DMS53 treated with DMSO at 0.1 percent for 48 hours (cell line): ENCODE measurements at regions not wholly inside any gene's neighbourhood (a gene's known extent, or its start where the extent isn't known, plus 50 kb on each side); places are given as distances from the start of the nearest gene placed in this dataset.

Experiments
- DNase-seq: peaks from one replicate; lab custom pipeline; 2025; ENCODE audit not compliant: unreplicated experiment; lab: John Stamatoyannopoulos, UW

GRCh38 chr1:79694241-79694640, 687.7 kb upstream of the ADGRL4 start:
- no peak for DNase-seq

DNA sequence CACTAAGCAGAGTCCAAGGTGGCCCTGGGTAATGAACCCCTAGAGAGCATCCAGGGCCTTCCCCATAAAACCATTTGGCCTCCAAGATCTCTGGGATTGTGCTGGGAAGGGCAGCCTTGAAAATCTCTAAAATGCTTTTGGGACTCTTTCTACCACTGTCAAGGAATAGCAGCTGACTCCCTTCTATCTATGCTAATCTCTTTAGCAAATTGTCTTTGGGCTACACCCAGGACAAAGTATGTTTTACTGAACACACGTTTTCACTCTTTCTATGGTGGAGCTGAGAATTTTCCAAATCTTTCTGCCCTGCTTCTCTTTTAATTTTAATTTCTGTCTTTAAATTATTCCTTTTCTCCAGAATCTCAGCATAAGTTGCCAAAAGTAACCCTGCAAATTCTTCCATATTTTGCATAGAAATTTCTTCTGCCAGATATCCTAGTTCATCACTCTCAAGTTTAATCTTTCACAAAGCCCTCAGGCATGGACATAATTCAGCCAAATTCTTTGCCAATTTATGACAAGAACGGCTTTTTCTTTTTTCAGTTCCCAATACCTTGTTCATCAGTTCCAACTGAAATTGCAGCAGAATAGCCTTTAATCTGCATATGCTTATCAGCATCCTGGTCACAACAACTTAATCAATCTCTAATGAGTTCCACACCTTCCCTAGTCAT, 687.0 kb upstream of the ADGRL4 start:
- no peak for DNase-seq

DNA sequence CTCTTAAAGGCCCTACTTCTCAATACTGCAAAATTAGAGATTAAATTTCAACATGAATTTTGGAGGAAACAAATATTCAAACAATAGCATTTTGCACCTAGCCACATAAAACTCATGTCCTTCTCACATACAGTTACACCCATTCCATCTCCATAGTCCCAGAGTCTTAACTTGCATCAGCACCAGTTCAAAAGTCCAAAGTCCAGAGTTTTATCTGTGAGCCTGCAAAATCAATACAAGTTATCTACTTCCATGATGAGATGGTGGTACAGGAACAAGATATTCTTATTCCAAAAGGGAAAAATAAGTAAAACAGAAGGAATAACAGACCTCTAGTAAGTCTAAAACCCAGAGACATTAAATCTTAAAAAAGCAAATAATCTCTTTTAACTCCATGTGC, 686.0 kb upstream of the ADGRL4 start:
- DNase-seq: no peak

DNA sequence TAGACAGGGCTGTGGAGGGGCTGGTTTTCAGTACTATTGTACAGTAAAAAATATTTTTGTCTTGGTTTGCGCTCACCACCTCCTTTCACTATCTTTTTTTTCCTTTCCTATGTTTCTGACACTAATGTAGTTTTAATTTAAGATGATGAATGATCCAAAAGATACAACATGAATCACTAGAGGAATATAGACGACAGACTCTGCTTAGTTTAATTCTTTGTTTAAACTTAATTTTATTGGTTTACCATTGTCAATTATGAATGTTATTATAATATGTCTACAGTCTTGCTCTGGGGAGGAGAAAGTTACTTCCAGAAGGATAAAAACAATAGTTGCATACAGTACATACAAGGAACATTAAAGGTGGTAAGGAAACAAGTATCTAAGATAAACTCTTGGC, 682.4 kb upstream of the ADGRL4 start:
- no peak for DNase-seq

- no peak for DNase-seq
These were observed 676.9 kb upstream of the ADGRL4 start for GRCh38 chr1:79683420-79683819.

- no peak for DNase-seq
These were observed 675.9 kb upstream of the ADGRL4 start for GRCh38 chr1:79682478-79682877.

GRCh38 chr1:79681382-79681781, 674.9 kb upstream of the ADGRL4 start:
- DNase-seq: no peak

GRCh38 chr1:79679916-79680315, 673.4 kb upstream of the ADGRL4 start:
- DNase-seq: no peak

DNA sequence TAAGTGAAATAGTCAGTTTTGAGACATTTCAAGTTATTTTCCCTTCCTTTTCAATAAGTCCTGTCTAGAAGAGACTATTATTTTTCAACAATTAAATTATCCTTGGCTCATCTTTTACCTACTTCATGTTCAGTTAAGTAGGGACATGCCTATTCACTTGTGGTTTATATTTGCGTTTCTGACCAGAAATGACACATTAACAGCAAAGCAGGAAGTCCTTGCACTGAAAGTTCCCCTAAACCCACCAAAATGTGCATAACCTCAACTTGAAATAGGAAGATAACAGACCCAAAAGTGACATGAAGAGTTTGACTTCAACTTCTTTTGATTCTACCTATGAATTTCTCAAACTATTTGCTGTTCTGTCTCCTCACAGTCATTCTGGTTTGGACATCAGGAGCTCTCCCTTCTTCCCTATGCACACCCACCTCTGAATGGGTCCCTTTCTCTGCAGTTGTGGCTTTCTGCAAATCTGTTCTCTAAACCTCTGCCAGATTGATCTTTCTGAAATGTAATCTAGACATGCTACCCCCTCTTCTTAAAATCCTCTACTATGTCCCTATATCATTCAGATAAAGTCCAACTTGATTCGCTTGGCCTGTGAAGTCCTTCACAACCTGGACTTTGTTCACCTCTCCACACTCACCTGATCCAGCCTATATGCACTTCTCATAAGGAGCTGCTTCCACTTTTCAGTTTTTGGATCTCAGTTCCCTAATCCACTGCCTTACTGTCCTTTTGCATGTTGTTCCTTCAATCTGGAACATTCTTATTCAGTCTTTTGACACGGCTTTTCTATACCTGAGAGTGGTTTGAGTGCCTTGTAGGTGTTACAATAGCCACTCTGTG, 661.5 kb upstream of the ADGRL4 start:
- no peak for DNase-seq

GRCh38 chr1:79667166-79667565, 660.6 kb upstream of the ADGRL4 start:
- no peak for DNase-seq

GRCh38 chr1:79663916-79664315, 657.4 kb upstream of the ADGRL4 start:
- no peak for DNase-seq

DNA sequence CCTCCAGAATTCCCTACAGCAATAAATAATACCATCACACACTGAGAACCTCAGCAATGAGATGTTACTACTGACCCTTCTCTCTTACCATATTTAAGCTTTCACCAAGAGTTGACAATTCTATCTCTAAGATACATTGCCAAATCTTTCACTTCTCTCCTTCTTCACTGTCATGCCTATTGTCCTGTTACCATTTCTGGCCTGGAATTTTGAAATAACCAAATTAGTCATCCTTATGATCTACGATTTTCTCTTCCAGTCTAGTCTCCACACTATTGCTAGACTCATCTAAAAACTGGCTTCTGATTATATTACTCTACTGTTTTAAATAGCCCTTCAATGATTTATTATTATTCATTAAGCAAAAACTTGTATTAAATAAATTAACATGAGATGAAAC, 656.1 kb upstream of the ADGRL4 start:
- no peak for DNase-seq

DNA sequence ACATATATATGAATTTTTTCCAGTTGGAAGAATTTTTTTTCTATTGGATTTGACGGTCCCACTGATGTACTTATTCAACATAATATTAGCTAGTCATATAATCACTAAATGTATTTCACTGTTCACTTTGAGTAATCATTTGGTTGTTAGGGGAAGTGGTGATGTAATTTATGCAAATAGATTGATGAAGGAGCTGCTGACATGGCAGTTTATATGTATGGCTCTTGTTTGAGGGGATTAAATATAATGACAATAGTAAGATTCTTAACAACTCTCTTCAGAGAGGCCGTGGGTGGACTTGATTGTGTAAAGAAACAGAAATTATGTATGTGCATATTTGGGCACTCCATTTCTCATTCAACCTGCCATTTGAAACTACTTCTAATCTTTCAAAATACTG, 653.6 kb upstream of the ADGRL4 start:
- no peak for DNase-seq

DNA sequence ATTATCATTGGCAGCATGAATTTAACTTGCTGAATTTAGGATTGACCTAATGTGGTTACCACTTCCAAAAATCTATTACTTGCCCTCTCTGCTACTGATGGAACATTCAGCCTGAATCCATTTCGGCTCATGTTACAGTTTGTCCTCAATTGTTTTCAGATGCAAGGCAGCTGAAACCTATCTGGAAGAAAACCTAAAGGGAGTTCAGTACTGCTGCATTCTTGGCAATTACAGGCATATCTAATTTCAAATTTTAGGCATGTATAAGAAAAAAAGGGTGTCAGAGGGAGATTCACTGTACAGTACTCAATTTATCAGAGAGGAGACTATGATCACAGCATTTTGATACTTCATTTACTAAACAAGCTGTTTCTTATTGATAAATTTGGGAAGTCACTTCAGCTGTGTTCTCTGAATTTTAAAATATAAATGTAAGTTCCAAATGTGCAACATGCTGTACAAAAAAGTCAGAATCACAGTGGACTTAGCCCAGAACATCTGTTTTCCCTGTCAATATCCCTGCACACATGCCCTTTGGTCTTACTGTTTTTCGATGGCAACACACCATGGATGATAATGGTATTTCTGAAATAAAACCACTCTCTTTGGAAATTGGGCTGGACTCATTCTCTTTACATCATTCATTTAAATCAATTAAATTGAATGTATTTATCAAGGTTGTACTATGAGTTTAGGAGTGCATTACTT, 651.6 kb upstream of the ADGRL4 start:
- DNase-seq: no peak

DNA sequence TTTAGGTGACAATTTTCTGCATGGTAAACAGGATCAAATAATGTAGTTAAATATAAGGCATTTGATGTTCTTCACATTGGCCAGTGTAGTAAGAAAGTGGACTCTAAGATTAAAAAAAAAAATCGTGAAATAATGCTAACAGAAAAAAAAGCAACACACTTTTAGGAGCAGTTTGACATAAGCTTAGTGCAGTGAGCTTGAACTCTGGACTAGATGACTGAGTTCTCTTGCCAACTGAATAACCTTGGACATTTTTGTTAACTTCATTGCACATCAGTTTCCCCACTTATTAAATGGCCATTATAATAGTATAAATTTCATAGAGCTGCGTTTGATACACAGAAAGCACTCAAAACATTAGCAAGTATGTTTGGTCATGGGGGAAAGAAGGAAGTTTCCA, 649.3 kb upstream of the ADGRL4 start:
- DNase-seq: no peak

DNA sequence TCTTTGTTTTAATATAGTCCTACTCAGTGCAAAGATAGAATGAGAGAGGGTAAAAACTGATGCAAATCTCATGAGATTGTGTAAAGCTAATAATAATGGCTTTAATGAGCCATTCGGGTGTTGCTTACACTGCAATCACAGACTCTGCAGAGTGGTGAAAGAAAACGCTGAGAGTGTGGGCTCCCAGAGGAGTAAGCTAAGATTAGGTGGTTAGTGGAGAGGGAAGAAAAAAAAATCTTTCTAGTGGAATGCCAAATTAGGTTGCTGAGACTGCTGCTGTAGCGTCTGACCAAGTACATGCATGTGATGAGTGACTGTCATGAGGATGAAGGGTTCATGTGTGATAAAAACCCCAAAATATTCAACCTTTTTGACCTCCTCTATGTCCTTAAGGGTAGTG, 645.9 kb upstream of the ADGRL4 start:
- DNase-seq: no peak

DNA sequence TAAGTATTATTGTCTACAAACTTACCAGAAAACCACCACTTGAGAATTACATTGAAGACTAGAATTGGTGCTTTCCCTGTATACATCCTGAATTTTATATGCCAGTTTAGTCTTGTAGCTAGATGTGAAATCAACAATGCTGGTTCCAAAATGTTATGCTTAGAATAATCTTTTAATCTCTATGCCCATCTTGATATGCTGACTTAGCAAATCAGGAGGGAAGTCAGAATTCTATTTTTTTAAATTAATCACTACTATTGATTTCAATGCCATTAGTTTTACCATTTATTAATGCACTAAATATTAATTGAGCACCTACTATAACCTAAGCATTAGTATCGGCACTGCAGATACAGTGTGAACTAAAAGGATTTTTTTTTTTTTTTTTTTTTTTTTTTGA, 641.6 kb upstream of the ADGRL4 start:
- no peak for DNase-seq

GRCh38 chr1:79646880-79647279, 640.4 kb upstream of the ADGRL4 start:
- no peak for DNase-seq

DNA sequence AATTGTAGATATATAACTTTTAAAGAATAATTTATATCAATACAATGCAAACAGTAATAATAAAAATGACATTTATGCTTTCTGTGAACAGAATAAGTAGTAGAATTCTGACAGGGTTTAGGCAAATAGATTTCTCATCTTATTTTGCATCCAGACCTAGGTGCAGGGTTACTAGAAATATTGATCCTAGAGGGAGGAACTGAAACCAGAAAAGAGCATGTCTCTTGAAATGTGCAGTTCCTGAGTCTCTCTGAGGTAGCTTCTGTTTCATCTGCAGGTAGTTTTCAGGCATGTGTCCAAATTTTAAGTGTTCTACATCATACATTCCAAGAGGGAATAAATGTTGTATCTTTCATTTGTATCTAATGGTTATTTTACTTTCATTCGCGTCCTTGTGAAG, 631.9 kb upstream of the ADGRL4 start:
- DNase-seq: no peak

DNA sequence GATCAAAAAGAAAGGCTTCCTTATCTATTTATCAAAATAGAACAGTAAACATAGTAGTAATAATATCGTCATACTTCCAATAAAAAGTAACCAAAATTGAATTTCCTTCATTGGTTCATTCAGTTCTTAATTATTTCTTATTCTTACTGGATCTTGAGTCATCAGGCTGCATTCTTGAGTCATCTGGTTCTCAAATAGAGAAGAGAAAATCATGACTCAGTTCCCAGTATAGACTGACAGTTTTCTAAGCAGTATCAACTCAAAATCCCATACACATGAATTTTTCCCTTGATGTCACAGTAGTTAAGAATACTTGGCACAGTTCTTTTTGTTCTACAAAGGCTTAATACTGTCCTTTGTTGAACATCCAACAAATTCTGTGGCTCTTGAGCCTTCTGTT, 626.9 kb upstream of the ADGRL4 start:
- DNase-seq: no peak

- no peak for DNase-seq
These were observed 622.9 kb upstream of the ADGRL4 start for GRCh38 chr1:79629414-79629813.

DNA sequence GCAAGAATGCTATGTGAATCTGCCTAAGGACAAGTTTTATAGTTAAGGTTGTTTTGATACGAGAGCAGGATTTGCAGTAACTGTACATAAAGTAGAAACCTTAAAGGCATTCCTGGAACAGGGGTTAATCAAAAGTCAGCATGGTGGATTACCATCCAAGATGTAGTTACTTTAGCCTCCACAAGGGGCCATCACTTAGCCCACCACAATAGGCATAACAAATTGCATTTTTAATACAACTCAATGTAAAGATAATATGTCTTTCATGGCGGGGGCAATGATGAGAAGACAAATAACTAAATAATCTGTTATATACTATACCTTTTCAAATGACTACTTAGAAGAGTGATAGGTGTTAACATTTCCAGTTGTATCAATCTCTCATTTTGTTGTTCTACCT, 611.2 kb upstream of the ADGRL4 start:
- no peak for DNase-seq
